Nephron progenitor cell (in vitro differentiated cells): ENCODE measurements at regions not wholly inside any gene's neighbourhood (a gene's known extent, or its start where the extent isn't known, plus 50 kb on each side); places are given as distances from the start of the nearest gene placed in this dataset.
"Not testable (repeated sequence)": the region's sequence is repeated elsewhere in the genome, so short reads cannot be mapped to it uniquely, and the experiment has no call there.

Source experiments
- DNase-seq: peaks from one replicate; pipeline ENCODE4 v3.0.0; 2021
- H3K27ac Mint-ChIP-seq: 2 replicates; pipeline ENCODE4 v1.8.0; 2021; ENCODE audit warnings: mild to moderate bottlenecking, moderate library complexity, mixed read lengths
- H3K27me3 Mint-ChIP-seq: 2 replicates; pipeline ENCODE4 v1.8.0; 2021; ENCODE audit warnings: mild to moderate bottlenecking, low read depth, mixed read lengths; ENCODE audit not compliant: poor library complexity
- H3K36me3 Mint-ChIP-seq: 2 replicates; pipeline ENCODE4 v1.8.0; 2021; ENCODE audit warnings: low read depth, mixed read lengths
- H3K4me1 Mint-ChIP-seq: 2 replicates; pipeline ENCODE4 v1.8.0; 2021; ENCODE audit warnings: mixed read lengths
- H3K4me3 Mint-ChIP-seq: 2 replicates; pipeline ENCODE4 v1.8.0; 2021; ENCODE audit warnings: mild to moderate bottlenecking, moderate library complexity, mixed read lengths
- H3K9me3 Mint-ChIP-seq: 2 replicates; pipeline ENCODE4 v1.8.0; 2021; ENCODE audit warnings: mild to moderate bottlenecking, moderate library complexity, mixed read lengths
- CTCF ChIP-seq: fragments of 200-600 bp; sonication (generic); IDR thresholded peaks from 2 replicates; pipeline ENCODE4 v1.5.0; 2021; ENCODE audit warnings: antibody characterized with exemption

DNA sequence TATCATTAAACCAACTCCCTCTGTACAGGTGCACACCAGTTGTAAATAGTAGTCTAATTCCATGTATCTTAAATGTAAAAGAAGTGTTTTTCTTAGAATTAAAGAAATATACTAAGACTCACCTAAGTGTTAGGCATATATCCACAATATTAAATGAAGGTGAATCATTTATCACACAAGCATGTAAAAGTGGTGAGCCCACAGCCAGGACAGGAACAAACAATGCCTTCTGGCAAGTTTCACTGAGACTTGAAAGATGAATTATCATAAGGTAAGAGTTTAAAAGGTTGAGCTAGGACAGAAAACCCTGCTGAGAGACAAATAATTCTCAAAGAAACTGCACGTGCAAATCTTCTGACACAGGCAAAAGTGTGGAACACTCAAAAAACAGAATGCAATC, 832.5 kb downstream of the TAF11L14 start:
- Mint-ChIP-seq H3K36me3 (no peaks in the 10 kb centered on the region), H3K27me3 (no peaks in the 10 kb centered on the region), H3K4me1 (peaks cover 10% of the 10 kb centered on the region), H3K27ac (no peak overlapping the region), H3K9me3 (peaks cover 6% of the 10 kb centered on the region), H3K4me3 (no peak overlapping the region)
- TF ChIP-seq CTCF: no peak
- DNase-seq: no peak

GRCh38 chr5:18471791-18472190, 837.5 kb downstream of the TAF11L14 start:
- not testable (repeated sequence) for H3K4me1 Mint-ChIP-seq, DNase-seq, H3K36me3 Mint-ChIP-seq, H3K4me3 Mint-ChIP-seq, H3K27ac Mint-ChIP-seq, H3K27me3 Mint-ChIP-seq
- H3K9me3 Mint-ChIP-seq: peaks cover 19% of the 10 kb centered on the region

GRCh38 chr5:18483451-18483850, 849.2 kb downstream of the TAF11L14 start:
- H3K9me3 Mint-ChIP-seq: no peaks in the 10 kb centered on the region
- H3K4me3 Mint-ChIP-seq: no peak overlapping the region
- H3K27ac Mint-ChIP-seq: no peak overlapping the region
- peaks cover 3% of the 10 kb centered on the region for H3K27me3 Mint-ChIP-seq
- TF ChIP-seq CTCF: no peak
- H3K4me1 Mint-ChIP-seq: peaks cover 10% of the 10 kb centered on the region
- DNase-seq: no peak
- no peaks in the 10 kb centered on the region for H3K36me3 Mint-ChIP-seq

DNA sequence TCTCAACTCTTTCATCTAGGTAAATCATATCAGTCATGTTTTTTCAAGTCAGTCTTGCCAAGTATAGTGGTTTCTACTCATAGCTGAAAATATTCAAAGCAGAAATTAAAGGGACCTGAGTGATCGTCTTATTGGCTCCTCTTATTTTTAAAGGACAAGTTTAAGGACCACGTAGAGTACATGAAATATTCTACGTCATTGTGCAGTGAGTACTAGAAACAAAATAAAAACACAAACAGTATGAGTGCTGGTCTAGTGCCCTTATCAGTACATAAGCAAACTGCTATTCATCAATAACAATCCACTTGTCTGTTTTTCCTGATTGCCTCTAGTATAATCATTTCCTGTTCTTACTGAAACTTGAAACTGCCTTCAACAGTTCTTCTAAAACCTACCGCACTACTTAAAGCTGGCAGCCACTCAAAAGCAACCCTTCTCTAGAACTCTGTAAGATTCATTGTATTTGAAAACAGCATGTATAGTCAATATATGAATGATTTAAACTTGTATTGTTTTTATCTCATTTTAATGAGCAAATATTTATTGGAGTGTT, 853.7 kb downstream of the TAF11L14 start:
- H3K27ac Mint-ChIP-seq: no peak overlapping the region
- DNase-seq: no peak
- no peak overlapping the region for H3K4me3 Mint-ChIP-seq
- no peaks in the 10 kb centered on the region for H3K36me3 Mint-ChIP-seq
- H3K27me3 Mint-ChIP-seq: peaks cover 3% of the 10 kb centered on the region
- peaks cover 10% of the 10 kb centered on the region for H3K4me1 Mint-ChIP-seq
- no peak for TF ChIP-seq CTCF
- H3K9me3 Mint-ChIP-seq: no peaks in the 10 kb centered on the region

DNA sequence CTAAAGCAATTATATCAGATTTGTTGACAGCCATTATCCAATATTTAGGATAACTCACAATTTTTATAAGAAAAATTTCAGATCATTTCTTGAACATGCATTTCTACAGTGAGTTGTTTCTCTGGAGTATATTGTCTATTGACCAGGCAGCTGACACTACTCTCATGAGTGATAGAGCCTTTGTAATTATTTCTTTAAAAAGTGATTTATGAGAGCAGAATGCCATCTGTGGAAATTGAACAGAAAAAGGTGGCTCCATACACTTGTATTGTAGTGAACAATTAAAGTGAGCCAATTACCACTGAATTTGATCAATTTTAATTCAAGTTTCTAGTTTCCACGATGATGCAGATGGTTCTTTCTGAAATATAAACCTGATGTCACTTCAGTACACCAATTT, 855.4 kb downstream of the TAF11L14 start:
- no peak for TF ChIP-seq CTCF
- no peaks in the 10 kb centered on the region for H3K36me3 Mint-ChIP-seq
- no peak overlapping the region for H3K27ac Mint-ChIP-seq
- DNase-seq: no peak
- no peaks in the 10 kb centered on the region for H3K9me3 Mint-ChIP-seq
- peaks cover 4% of the 10 kb centered on the region for H3K27me3 Mint-ChIP-seq
- H3K4me1 Mint-ChIP-seq: peaks cover 10% of the 10 kb centered on the region
- H3K4me3 Mint-ChIP-seq: no peak overlapping the region

DNA sequence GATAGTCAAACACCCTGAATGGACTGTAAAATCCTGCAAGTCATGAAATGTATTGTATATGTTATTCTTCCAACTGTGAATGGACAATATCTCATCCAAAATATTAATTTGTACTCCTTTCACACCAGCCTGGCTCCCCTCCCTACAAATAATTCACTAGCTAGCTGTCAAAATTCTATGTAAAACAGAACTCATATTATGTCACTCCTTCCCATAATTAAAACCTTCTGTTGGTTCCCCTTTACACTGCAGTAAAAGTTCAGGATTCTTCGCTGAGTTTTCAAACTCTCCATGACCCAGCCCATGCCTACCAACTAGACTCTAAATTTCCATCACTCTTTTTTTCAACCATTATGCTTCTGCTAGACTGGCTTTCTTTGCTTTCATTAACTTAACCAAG, 857.1 kb downstream of the TAF11L14 start:
- Mint-ChIP-seq H3K27ac (no peak overlapping the region), H3K4me3 (no peak overlapping the region), H3K9me3 (peaks cover 10% of the 10 kb centered on the region), H3K27me3 (peaks cover 4% of the 10 kb centered on the region), H3K36me3 (no peaks in the 10 kb centered on the region), H3K4me1 (peaks cover 10% of the 10 kb centered on the region)
- DNase-seq: no peak
- no peak for TF ChIP-seq CTCF
